Activated B cell treated with CpG ODN at 0.5 μM for 24 hours (primary cell): ENCODE measurements at regions not wholly inside any gene's neighbourhood (a gene's known extent, or its start where the extent isn't known, plus 50 kb on each side); places are given as distances from the start of the nearest gene placed in this dataset.

Source experiments
- ATAC-seq: fragments of 200-7000 bp; cut with Tn5 transposase; one replicate; pipeline ENCODE4 v1.10.0; 2021; ENCODE audit warnings: low read depth, mild to moderate bottlenecking, moderate library complexity
- CTCF ChIA-PET: fragments of 350-600 bp; sonication (Branson Sonifier 250); formaldehyde crosslinking; loops from one replicate; lab custom pipeline; 2021; ENCODE audit warnings: antibody characterized with exemption; lab: Charles Lee
- POLR2A ChIA-PET: fragments of 350-600 bp; sonication (Branson Sonifier 250); formaldehyde crosslinking; loops from one replicate; lab custom pipeline; 2021; ENCODE audit warnings: antibody characterized with exemption; lab: Charles Lee
- DNase-seq: peaks from one replicate; pipeline ENCODE4 v3.0.0; 2022
- H3K27ac Mint-ChIP-seq: one replicate; pipeline ENCODE4 v1.8.0; 2020; ENCODE audit warnings: mixed read lengths
- H3K27me3 Mint-ChIP-seq: one replicate; pipeline ENCODE4 v1.8.0; 2021; ENCODE audit warnings: mixed read lengths
- H3K36me3 Mint-ChIP-seq: one replicate; pipeline ENCODE4 v1.8.0; 2021; ENCODE audit warnings: low read depth, mixed read lengths
- H3K4me1 Mint-ChIP-seq: one replicate; pipeline ENCODE4 v1.8.0; 2021; ENCODE audit warnings: mixed read lengths
- H3K4me3 Mint-ChIP-seq: one replicate; pipeline ENCODE4 v1.8.0; 2020; ENCODE audit warnings: mild to moderate bottlenecking, mixed read lengths
- H3K9me3 Mint-ChIP-seq: one replicate; pipeline ENCODE4 v1.8.0; 2020; ENCODE audit warnings: mixed read lengths
- intact Hi-C: fragments of 100-400 bp; cut with micrococcal nuclease; formaldehyde crosslinking; loops from one replicate; pipeline ENCODE4 v1.15.1; 2024
- TF ChIP-seq, protein P1 (sequence below): fragments of 200-600 bp; IDR thresholded peaks from one replicate; pipeline ENCODE4 v1.8.0; 2022; ENCODE audit warnings: antibody characterized with exemption, mild to moderate bottlenecking

DNA sequence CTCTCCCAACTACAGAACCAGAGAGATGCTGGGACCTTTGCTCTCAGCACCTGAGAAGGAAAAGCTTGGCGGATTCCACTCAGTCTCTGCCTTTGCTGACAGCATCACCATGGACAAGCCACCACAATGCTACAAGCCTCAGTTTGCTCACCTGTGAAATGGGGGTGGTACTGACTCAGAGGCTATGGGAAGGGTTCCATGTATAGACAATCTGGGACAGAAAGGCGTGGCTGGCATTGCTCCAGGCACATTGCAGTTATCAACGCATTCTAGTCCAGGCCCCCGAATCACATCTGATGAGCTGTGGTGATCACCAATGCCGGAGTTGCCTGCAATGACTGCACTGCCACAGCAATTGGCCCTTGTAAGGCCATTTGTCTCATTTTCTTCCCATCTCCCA is 72.6 kb downstream of the ISX start:
- peaks cover 12% of the 10 kb centered on the region for H3K27me3 Mint-ChIP-seq
- TF ChIP-seq, protein P1, sequence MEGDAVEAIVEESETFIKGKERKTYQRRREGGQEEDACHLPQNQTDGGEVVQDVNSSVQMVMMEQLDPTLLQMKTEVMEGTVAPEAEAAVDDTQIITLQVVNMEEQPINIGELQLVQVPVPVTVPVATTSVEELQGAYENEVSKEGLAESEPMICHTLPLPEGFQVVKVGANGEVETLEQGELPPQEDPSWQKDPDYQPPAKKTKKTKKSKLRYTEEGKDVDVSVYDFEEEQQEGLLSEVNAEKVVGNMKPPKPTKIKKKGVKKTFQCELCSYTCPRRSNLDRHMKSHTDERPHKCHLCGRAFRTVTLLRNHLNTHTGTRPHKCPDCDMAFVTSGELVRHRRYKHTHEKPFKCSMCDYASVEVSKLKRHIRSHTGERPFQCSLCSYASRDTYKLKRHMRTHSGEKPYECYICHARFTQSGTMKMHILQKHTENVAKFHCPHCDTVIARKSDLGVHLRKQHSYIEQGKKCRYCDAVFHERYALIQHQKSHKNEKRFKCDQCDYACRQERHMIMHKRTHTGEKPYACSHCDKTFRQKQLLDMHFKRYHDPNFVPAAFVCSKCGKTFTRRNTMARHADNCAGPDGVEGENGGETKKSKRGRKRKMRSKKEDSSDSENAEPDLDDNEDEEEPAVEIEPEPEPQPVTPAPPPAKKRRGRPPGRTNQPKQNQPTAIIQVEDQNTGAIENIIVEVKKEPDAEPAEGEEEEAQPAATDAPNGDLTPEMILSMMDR = no peak
- no peaks in the 10 kb centered on the region for H3K9me3 Mint-ChIP-seq
- DNase-seq (no peak), ATAC-seq (no peak)
- no peak overlapping the region for H3K27ac Mint-ChIP-seq
- H3K36me3 Mint-ChIP-seq = no peaks in the 10 kb centered on the region
- no peaks in the 10 kb centered on the region for H3K4me1 Mint-ChIP-seq
- intact Hi-C loops = no loop called here
- ChIA-PET CTCF (no interaction called here), POLR2A (no interaction called here)
- H3K4me3 Mint-ChIP-seq = no peak overlapping the region

DNA sequence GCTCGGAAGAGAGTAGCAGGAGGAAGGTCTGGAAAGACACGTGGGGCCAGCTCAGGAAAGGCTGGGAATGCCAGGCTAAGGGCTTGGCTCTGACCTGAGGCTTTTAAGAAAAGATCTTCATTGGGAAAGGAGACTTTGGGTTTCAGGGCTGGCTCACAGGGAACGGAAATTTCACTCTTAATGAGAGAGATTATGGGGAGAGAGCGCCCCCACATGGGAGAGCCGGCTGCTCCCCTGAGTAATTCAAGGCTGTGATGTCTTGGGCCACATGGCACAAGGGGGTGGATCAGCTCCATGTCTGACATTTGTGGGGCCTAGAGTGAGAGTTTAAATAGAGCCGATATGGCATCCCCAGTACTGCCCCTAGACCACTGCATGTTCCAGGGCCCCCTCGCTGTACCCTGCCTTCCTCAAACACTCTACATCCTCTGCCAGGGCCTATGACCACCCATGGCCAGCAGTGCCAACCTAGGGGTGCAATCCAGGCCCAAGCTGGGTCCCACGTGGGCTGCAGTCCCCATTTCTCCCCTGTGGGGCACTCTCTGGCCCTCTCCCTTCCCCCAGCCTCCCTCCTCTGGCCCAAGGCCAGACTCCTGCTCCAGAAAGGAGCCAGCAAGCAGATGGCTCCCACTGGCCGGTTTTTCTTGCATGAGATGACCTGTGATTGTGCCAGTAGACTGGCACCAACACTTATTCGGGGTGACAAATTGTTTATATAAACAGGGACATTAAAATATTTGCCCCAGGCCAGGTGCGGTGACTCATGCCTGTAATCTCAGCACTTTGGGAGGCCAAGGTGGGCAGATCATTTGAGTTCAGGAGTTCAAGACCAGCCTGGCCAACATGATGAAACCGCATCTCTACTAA is 75.2 kb downstream of the ISX start:
- ATAC-seq = no peak
- Mint-ChIP-seq H3K36me3 (no peaks in the 10 kb centered on the region), H3K27ac (no peak overlapping the region), H3K27me3 (peaks cover 6% of the 10 kb centered on the region), H3K9me3 (no peaks in the 10 kb centered on the region), H3K4me3 (no peak overlapping the region), H3K4me1 (no peaks in the 10 kb centered on the region)
- ChIA-PET CTCF (interaction anchor here (1.2 to 1.6 kb wide), 3 partner anchors 9 to 14 kb away, joined by 3 to 7 read pairs (median 6); no protein-coding TSS in a partner anchor), POLR2A (no interaction called here)
- no peak for DNase-seq
- intact Hi-C loops = no loop called here
- TF ChIP-seq, protein P1 = no peak

DNA sequence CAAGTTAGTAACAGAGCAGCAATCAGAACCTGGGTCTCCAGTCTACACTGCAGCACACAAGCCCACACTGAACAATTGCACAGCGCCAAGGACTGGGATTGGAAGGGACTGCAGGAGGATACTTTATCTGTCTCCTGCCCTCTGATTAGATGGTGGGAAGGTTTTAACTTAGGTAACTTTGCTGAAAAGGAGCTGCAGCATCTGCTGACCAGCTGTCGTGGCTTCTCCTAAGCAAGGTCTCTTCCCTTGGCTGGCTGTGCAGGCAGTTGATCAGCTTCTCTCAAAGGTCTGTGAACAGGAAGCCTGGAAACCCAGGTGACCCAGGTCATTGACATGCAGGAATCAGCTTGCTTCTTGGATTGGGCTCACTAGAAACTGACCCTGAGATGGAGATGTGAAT is 82.4 kb downstream of the ISX start:
- no peaks in the 10 kb centered on the region for H3K36me3 Mint-ChIP-seq
- H3K27ac Mint-ChIP-seq = no peak overlapping the region
- ChIA-PET CTCF (no interaction called here), POLR2A (no interaction called here)
- peaks cover 3% of the 10 kb centered on the region for H3K4me1 Mint-ChIP-seq
- ATAC-seq = no peak
- TF ChIP-seq, protein P1 = no peak
- no peaks in the 10 kb centered on the region for H3K9me3 Mint-ChIP-seq
- no peak for DNase-seq
- intact Hi-C loops = no loop called here
- H3K4me3 Mint-ChIP-seq = no peak overlapping the region
- peaks cover 19% of the 10 kb centered on the region for H3K27me3 Mint-ChIP-seq

DNA sequence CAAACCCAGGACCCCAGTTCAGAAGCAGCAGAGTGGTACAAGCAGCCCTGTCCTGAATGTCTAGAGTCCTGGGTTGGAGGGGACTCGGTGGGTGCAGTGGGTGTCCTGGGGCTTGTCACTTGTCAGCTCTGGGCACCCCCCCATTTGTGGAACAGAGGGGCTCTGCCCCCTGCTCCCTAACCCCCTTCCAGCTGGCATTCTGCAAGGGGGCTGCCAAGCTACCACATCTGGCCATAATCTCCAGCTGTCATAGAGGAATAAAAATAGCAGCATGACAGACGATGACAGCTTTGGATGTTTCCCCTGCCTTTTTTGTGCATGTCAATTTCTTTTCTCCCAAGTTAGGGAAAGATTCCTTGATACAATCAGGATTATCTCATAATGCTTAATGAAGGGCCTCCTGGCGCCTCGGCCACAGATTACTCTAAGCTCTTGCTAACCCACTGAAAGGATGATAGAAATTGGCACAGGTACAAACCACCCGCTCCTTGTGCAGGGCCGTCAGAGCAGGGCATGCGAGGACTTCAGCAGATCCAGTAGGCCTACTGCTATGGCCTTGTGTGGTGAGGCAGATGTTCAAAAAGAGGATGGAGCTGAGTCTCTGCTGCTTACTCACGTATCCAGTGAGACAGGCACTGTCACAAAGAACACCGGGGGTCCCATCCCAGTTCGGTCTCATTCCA is 83.0 kb downstream of the ISX start:
- CTCF ChIA-PET = no interaction called here
- Mint-ChIP-seq H3K4me1 (peaks cover 3% of the 10 kb centered on the region), H3K27me3 (peaks cover 23% of the 10 kb centered on the region), H3K4me3 (no peak overlapping the region), H3K9me3 (no peaks in the 10 kb centered on the region), H3K36me3 (no peaks in the 10 kb centered on the region), H3K27ac (no peak overlapping the region)
- DNase-seq (no peak), ATAC-seq (no peak)
- intact Hi-C loops = no loop called here
- POLR2A ChIA-PET = no interaction called here
- TF ChIP-seq, protein P1 = no peak
